ENCODE measurements at regions not wholly inside any gene's neighbourhood (a gene's known extent, or its start where the extent isn't known, plus 50 kb on each side); places are given as distances from the start of the nearest gene placed in this dataset.
"Not testable (repeated sequence)": the region's sequence is repeated elsewhere in the genome, so short reads cannot be mapped to it uniquely, and the experiment has no call there.

GRCh38 chr11:54797906-54798305, 91.3 kb downstream of the OR4A5 start:
- H3K4me3 Mint-ChIP-seq; H3K27ac Mint-ChIP-seq; DNase-seq (ENCODE audit: low spot score); H3K27me3 Mint-ChIP-seq; H3K4me1 Mint-ChIP-seq (ENCODE audit: low read depth in 2 of 2); ATAC-seq: not testable (repeated sequence)
- Mint-ChIP-seq H3K36me3 (peaks cover 32% of the 10 kb centered on the region), H3K9me3 (peaks cover 38% of the 10 kb centered on the region)

- ATAC-seq = no peak
These were observed 126.0 kb downstream of the OR4A5 start for GRCh38 chr11:54832676-54833075.

GRCh38 chr11:54855047-54855446, 148.4 kb downstream of the OR4A5 start:
- not testable (repeated sequence) for DNase-seq (ENCODE audit: low spot score); ATAC-seq; H3K27ac Mint-ChIP-seq; H3K4me1 Mint-ChIP-seq (ENCODE audit: low read depth in 2 of 2); H3K27me3 Mint-ChIP-seq; H3K4me3 Mint-ChIP-seq
- Mint-ChIP-seq H3K36me3 (peaks cover 64% of the 10 kb centered on the region), H3K9me3 (peaks cover 20% of the 10 kb centered on the region)

More at GRCh38 chr11:54832676-54833075, 126.0 kb downstream of the OR4A5 start:
- Mint-ChIP-seq H3K36me3 (peaks cover 28% of the 10 kb centered on the region), H3K9me3 (peaks cover 12% of the 10 kb centered on the region), H3K27ac (no peak overlapping the region), H3K4me3 (no peak overlapping the region), H3K27me3 (no peaks in the 10 kb centered on the region), H3K4me1 (ENCODE audit: low read depth in 2 of 2) (no peaks in the 10 kb centered on the region)
- DNase-seq (ENCODE audit: low spot score) = no peak

All from natural killer cell treated with Interleukin-12 subunit alpha and Interleukin-12 subunit beta and Interleukin-15 and Interleukin-18, amount 100 ng/mL, for 72 hours (primary cell).